Mesendoderm (in vitro differentiated cells): ENCODE measurements at regions not wholly inside any gene's neighbourhood (a gene's known extent, or its start where the extent isn't known, plus 50 kb on each side); places are given as distances from the start of the nearest gene placed in this dataset.
A peak's percentile ranks its signal among the peaks of the same experiment; 100 is the strongest.

ENCODE experiments used
- DNase-seq: peaks from one replicate; pipeline ENCODE4 v3.0.0; 2013
- H2AK5ac ChIP-seq: 2 replicates; pipeline ENCODE4 v1.6.1; 2013; ENCODE audit warnings: low read length, inconsistent platforms
- H2BK120ac ChIP-seq: 2 replicates; pipeline ENCODE4 v1.6.1; 2013; ENCODE audit warnings: low read depth, mild to moderate bottlenecking, low read length, moderate library complexity, mixed read lengths
- H2BK15ac ChIP-seq: replicated peaks from 2 replicates; pipeline ENCODE4 v1.6.1; 2013; ENCODE audit warnings: low read depth, mild to moderate bottlenecking, moderate library complexity
- H2BK5ac ChIP-seq: 2 replicates; pipeline ENCODE4 v1.6.1; 2013; ENCODE audit warnings: low read length, inconsistent platforms
- H3K18ac ChIP-seq: 2 replicates; pipeline ENCODE4 v1.6.1; 2013; ENCODE audit warnings: mild to moderate bottlenecking, low read length, mixed read lengths
- H3K23ac ChIP-seq: one replicate; pipeline ENCODE4 v1.6.1; 2013; ENCODE audit warnings: low read length
- H3K27ac ChIP-seq: 2 replicates; pipeline ENCODE4 v1.5.1; 2013; ENCODE audit warnings: low read depth, mild to moderate bottlenecking, inconsistent platforms, low read length, moderate library complexity
- H3K27me3 ChIP-seq: 2 replicates; pipeline ENCODE4 v1.6.1; 2013; ENCODE audit warnings: low read length, control low read depth, mild to moderate bottlenecking, inconsistent platforms; ENCODE audit not compliant: insufficient read depth, poor library complexity
- H3K36me3 ChIP-seq: 2 replicates; pipeline ENCODE4 v1.6.1; 2013; ENCODE audit warnings: low read length, inconsistent platforms; ENCODE audit not compliant: control insufficient read depth, insufficient read depth
- H3K4ac ChIP-seq: one replicate; pipeline ENCODE4 v1.6.1; 2013; ENCODE audit warnings: low read depth, mild to moderate bottlenecking, low read length, moderate library complexity
- H3K4me1 ChIP-seq: 2 replicates; pipeline ENCODE4 v1.6.1; 2013; ENCODE audit warnings: low read depth, low read length, inconsistent platforms; ENCODE audit not compliant: control insufficient read depth
- H3K4me2 ChIP-seq: 2 replicates; pipeline ENCODE4 v1.6.1; 2013; ENCODE audit warnings: low read length
- H3K4me3 ChIP-seq: 2 replicates; pipeline ENCODE4 v1.5.1; 2013; ENCODE audit warnings: mild to moderate bottlenecking, low read length
- H3K56ac ChIP-seq: one replicate; pipeline ENCODE4 v1.6.1; 2013; ENCODE audit warnings: low read length
- H3K79me1 ChIP-seq: 2 replicates; pipeline ENCODE4 v1.6.1; 2013; ENCODE audit warnings: low read length, inconsistent platforms
- H3K79me2 ChIP-seq: 2 replicates; pipeline ENCODE4 v1.6.1; 2013; ENCODE audit warnings: mild to moderate bottlenecking, low read length; ENCODE audit not compliant: control insufficient read depth, insufficient read depth
- H3K9ac ChIP-seq: 2 replicates; pipeline ENCODE4 v1.6.1; 2013; ENCODE audit warnings: low read length, inconsistent platforms
- H4K5ac ChIP-seq: one replicate; pipeline ENCODE4 v1.6.1; 2013; ENCODE audit warnings: low read length
- H4K8ac ChIP-seq: one replicate; pipeline ENCODE4 v1.6.1; 2013; ENCODE audit warnings: low read depth, mild to moderate bottlenecking, control low read depth, low read length, moderate library complexity
- WGBS: extraction: QIAGEN DNeasy Blood & Tissue Kit; methylation state at CpG from one replicate; pipeline ENCODE4 v1.1.7; 2013; ENCODE audit warnings: low lambda C conversion rate, missing lambda C conversion rate; ENCODE audit not compliant: insufficient coverage; ENCODE audit errors: extremely low coverage; 5-methylcytosine and 5-hydroxymethylcytosine counted together

GRCh38 chr22:48429446-48430020, 1398.1 kb downstream of the BRD1 start:
- no peak overlapping the region for H3K27ac ChIP-seq
- no peak overlapping the region for H4K8ac ChIP-seq
- no peaks in the 10 kb centered on the region for H3K79me1 ChIP-seq
- H3K4ac ChIP-seq = peak overlapping the region; percentile 17
- no peak overlapping the region for H2BK5ac ChIP-seq
- H3K4me2 ChIP-seq = no peak overlapping the region
- no peak overlapping the region for H2AK5ac ChIP-seq
- H4K5ac ChIP-seq = no peak overlapping the region
- no CpG with 5 or more reads among the region's 12 CpGs for WGBS
- H3K79me2 ChIP-seq = no peaks in the 10 kb centered on the region
- no peaks in the 10 kb centered on the region for H3K27me3 ChIP-seq
- H3K9ac ChIP-seq = no peak overlapping the region
- no peak for DNase-seq
- H3K23ac ChIP-seq = no peak overlapping the region
- no peak overlapping the region for H2BK120ac ChIP-seq
- H3K4me3 ChIP-seq = no peak overlapping the region
- peaks cover 5% of the 10 kb centered on the region for H3K4me1 ChIP-seq
- H3K18ac ChIP-seq = no peak overlapping the region
- no peaks in the 10 kb centered on the region for H3K36me3 ChIP-seq
- H2BK15ac ChIP-seq = no peak overlapping the region
- no peak overlapping the region for H3K56ac ChIP-seq

DNA sequence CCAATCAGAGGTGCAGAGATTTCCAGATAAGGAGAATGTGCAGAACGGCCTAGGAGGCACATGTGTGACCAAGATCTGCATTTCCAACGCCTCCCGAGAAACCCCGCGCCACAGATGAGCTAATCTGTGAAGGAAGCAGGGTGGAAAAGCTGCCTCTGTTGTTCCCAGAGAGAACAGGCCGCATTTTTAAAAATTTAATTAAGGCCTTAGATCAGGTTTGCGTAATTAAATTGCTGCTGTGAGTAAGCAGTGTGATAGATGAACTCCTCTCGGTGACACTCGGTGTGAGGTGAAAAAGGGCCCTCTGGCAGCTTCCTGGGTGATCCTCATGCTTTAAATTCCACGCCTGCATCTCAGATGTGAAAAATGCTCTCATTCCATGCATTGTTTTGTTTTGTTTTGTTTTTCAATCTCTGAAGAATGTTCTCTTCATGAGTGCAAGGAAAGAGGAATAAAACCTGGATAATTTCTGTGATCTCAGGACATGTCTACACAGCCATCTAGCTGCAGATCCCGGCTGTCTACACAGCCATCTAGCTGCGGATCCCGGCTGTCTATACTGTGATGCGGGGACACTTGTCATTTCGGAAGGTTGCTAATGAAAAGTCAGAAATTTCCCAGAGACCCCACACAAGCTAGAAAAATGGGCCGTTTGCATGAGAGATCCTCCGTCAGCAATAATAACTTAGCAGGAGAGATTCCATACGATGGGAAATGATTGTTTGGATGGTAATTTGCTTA, 1398.9 kb downstream of the BRD1 start:
- no peak overlapping the region for H3K27ac ChIP-seq
- no peak overlapping the region for H3K4ac ChIP-seq

GRCh38 chr22:48427731-48428211, 1399.9 kb downstream of the BRD1 start:
- Histone ChIP-seq H3K79me2 (no peaks in the 10 kb centered on the region), H3K27me3 (no peaks in the 10 kb centered on the region), H3K36me3 (no peaks in the 10 kb centered on the region), H3K79me1 (no peaks in the 10 kb centered on the region), H4K5ac (no peak overlapping the region), H3K23ac (no peak overlapping the region), H4K8ac (no peak overlapping the region), H3K4me3 (no peak overlapping the region), H3K27ac (no peak overlapping the region), H2BK120ac (no peak overlapping the region), H3K9ac (no peak overlapping the region), H3K4me1 (peaks cover 5% of the 10 kb centered on the region), H3K4me2 (no peak overlapping the region), H3K56ac (peak overlapping the region; percentile 50), H3K18ac (no peak overlapping the region), H2AK5ac (no peak overlapping the region), H2BK15ac (no peak overlapping the region), H3K4ac (no peak overlapping the region), H2BK5ac (no peak overlapping the region)
- WGBS = no CpG with 5 or more reads among the region's 15 CpGs
- peak; percentile 27 for DNase-seq

More for the DNA sequence above, 1398.9 kb downstream of the BRD1 start:
- Histone ChIP-seq H3K79me2 (no peaks in the 10 kb centered on the region), H3K4me2 (no peak overlapping the region), H2BK5ac (no peak overlapping the region), H2AK5ac (no peak overlapping the region), H2BK120ac (no peak overlapping the region), H3K79me1 (no peaks in the 10 kb centered on the region), H3K56ac (no peak overlapping the region), H4K5ac (no peak overlapping the region), H2BK15ac (no peak overlapping the region), H3K27me3 (no peaks in the 10 kb centered on the region), H3K18ac (no peak overlapping the region), H4K8ac (no peak overlapping the region), H3K23ac (no peak overlapping the region), H3K4me1 (peaks cover 5% of the 10 kb centered on the region), H3K9ac (no peak overlapping the region), H3K36me3 (no peaks in the 10 kb centered on the region), H3K4me3 (no peak overlapping the region)
- DNase-seq = peak; percentile 86
- WGBS = no CpG with 5 or more reads among the region's 18 CpGs

GRCh38 chr22:48426466-48427380, 1401.0 kb downstream of the BRD1 start:
- no peaks in the 10 kb centered on the region for H3K36me3 ChIP-seq
- H3K4ac ChIP-seq = no peak overlapping the region
- no peak overlapping the region for H3K18ac ChIP-seq
- no peak overlapping the region for H3K4me3 ChIP-seq
- WGBS = no CpG with 5 or more reads among the region's 18 CpGs
- peak overlapping the region; percentile 34 for H3K23ac ChIP-seq
- H4K8ac ChIP-seq = no peak overlapping the region
- no peak for DNase-seq
- H3K27me3 ChIP-seq = no peaks in the 10 kb centered on the region
- H2BK5ac ChIP-seq = no peak overlapping the region
- no peak overlapping the region for H2BK120ac ChIP-seq
- no peaks in the 10 kb centered on the region for H3K79me1 ChIP-seq
- no peak overlapping the region for H2AK5ac ChIP-seq
- peaks cover 5% of the 10 kb centered on the region for H3K4me1 ChIP-seq
- no peak overlapping the region for H3K9ac ChIP-seq
- no peak overlapping the region for H3K4me2 ChIP-seq
- H3K27ac ChIP-seq = no peak overlapping the region
- H4K5ac ChIP-seq = no peak overlapping the region
- no peak overlapping the region for H2BK15ac ChIP-seq
- no peak overlapping the region for H3K56ac ChIP-seq
- H3K79me2 ChIP-seq = no peaks in the 10 kb centered on the region

GRCh38 chr22:48425641-48426040, 1402.0 kb downstream of the BRD1 start:
- Histone ChIP-seq H3K27ac (no peak overlapping the region), H2BK5ac (no peak overlapping the region), H3K9ac (no peak overlapping the region), H3K79me2 (no peaks in the 10 kb centered on the region), H3K4ac (no peak overlapping the region), H3K23ac (no peak overlapping the region), H3K4me3 (no peak overlapping the region), H2AK5ac (no peak overlapping the region), H2BK120ac (no peak overlapping the region), H3K18ac (no peak overlapping the region), H3K27me3 (no peaks in the 10 kb centered on the region), H4K5ac (no peak overlapping the region), H3K36me3 (no peaks in the 10 kb centered on the region), H4K8ac (no peak overlapping the region), H3K4me2 (no peak overlapping the region), H3K79me1 (no peaks in the 10 kb centered on the region), H3K4me1 (peaks cover 5% of the 10 kb centered on the region), H2BK15ac (no peak overlapping the region), H3K56ac (no peak overlapping the region)
- DNase-seq = no peak
- no CpG with 5 or more reads among the region's 12 CpGs for WGBS
